Amygdala (tissue), 56 donors: ENCODE measurements at regions not wholly inside any gene's neighbourhood (a gene's known extent, or its start where the extent isn't known, plus 50 kb on each side); places are given as distances from the start of the nearest gene placed in this dataset.
"Not testable (repeated sequence)": the region's sequence is repeated elsewhere in the genome, so short reads cannot be mapped to it uniquely, and the experiment has no call there.

Experiments
- DNase-seq, 56 donors: peaks; one replicate each; lab custom pipeline; 2025; lab: John Stamatoyannopoulos, UW

DNA sequence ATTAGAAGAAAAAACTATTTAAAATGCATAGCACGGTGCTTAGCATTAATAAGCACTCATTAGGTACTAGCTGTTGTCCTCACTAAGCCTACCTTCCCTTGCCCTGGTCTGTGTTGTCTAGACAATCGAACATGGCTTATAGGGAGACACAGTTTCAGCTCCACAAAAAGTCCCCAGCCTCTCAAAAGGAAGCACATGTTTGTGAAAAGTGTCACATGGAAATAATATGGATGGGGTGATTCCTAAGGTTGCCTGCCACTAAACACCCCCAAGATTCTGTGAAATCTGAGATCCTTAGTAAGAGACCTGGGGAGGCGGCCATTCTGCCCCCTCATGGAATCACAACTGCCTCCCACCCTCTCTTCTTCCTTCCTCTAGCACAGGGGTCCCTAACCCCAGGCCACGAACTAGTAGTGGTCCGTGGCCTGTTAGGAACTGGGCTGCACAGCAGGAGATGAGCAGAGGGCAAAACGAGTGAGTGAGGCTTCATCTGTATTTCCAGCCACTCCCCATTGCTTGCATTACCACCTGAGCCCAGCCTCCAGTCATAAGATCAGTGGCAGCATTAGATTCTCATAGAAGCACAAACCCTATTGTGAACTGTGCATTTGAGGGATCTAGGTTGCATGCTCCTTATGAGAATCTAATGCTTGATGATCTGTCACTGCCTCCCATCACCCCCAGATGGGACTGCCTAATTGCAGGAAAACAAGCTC is 59.6 kb upstream of the NDUFV2 start:
- no peak for DNase-seq

DNA sequence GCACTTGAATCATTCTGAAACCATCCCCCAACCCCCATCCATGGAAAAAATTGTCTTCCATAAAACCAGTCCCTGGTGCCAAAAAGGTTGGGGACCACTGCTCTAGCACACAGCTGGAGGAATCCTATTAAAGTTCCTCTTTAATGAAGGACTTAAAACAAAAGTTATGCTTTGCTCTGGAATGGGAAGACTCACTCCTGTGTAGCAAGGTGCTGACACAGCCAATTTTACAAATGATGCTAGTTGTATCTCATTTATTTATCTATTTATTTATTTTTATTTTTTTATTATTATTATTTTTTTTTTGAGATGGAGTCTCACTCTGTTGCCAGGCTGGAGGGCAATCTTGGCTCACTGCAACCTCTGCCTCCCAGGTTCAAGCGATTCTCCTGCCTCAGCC is 58.9 kb upstream of the NDUFV2 start:
- DNase-seq, result no peak

DNA sequence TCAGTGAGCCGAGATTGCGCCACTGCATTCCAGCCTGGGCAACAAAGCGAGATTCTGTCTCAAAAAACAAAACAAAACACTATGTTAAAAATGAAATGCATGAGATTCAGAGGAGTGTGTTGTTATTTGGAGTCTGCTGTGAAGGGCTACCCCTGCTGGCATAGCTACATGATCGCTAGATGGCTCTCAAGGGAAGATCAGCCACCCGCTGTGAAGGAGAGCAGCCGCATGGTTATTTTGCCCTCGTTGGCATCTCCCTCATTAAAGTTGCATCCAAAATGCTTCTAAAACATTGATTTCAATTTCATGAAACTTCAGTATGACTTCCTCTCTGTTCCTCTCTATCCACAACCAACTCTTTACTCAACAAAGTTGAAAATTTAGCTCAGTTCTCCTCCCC is 54.8 kb upstream of the NDUFV2 start:
- no peak for DNase-seq

DNA sequence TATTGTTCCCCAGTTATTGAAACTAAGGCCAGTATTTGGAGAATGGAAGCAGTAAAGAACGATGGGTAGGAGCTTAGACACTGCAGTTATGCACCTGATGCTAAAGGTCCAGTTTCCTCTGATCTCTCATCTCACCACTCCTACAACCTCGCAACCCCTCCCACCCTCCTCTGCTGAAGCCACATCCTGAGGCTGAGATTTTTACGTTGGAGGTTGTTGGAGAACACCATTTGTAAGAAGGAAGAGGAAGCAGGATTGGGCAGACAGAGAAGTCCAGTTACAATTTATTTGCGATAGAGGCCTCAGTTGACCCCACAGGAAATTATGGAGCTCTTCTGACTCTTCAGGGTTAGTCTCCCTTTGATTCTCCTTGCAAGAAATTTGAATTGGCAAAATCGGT is 54.3 kb upstream of the NDUFV2 start:
- no peak for DNase-seq

DNA sequence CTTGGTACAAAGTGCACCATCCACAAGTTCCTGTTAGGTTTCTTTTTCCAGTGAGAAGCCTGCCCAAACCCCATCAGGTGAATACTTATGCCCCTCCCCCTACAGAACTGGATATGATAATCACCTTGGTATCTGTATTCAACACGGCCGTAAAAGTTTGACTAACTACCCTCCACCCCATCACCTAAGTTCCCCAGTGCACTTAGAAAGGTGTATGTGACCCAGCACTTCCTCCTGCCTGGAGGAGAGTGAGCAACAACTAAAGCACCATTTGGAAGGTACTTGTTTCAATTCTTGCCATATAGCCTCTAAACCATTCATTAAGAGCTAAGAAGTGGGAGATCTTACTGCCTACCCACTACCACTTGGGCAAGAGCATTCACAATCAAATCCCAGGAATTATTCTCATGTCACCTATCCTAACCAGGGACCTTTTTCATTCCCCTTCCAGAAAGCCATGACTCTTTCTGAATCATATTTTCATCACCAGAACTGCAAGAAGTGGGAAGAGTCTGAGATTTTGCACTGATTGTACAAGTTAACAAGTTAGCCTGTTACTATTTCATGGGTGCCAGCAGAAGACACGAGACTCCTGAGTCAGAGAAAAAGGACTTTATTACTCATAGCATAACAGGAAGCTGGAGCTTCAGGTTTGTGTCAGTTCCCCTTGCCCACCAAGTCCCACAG is 53.5 kb upstream of the NDUFV2 start:
- DNase-seq, result no peak

DNA sequence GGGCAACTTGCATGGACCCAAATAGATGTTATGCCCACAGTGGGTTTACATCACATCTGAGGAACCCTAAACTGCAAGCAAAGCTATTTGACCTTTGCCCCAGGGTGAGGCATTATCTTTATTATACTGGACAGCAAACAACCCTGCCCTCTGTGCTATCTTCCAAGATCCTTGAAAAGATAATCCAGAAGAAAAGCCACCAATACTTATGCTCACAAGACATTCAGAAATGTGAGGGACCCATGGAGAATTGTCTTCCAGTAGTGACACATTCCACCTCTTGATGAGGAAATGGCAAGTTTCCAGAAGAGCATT is 53.0 kb upstream of the NDUFV2 start:
- DNase-seq, result no peak

DNA sequence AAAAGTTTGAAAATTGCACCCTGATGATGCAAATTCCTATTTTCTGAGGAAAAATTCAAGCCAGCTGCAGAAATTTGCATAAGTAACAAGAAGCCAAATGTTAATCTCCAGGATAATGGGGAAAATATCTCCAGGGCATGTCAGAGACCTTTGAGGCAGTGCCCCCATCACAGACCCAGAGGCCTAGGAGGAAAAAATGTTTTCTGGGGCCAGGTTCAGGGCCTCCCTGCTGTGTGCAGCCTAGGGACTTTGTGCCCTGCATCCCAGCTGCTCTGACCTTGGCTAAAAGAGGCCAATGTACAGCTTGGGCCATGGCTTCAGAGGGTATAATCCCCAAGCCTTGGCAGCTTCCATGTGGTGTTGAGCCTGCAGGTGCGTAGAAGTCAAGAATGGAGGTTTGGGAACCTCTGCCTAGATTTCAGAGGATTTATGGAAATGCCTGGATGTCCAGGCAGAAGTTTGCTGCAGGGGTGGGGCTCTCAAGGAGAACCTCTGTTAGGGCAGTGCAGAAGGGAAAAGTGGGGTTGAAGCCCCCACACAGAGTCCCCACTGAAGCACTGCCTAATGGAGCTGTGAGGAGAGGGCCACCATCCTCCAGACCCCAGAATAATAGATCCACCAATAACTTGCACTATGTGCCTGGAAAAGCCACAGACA is 51.7 kb upstream of the NDUFV2 start:
- DNase-seq, result not testable (repeated sequence)
